Tibial artery (tissue), 4 donors: ENCODE measurements at regions not wholly inside any gene's neighbourhood (a gene's known extent, or its start where the extent isn't known, plus 50 kb on each side); places are given as distances from the start of the nearest gene placed in this dataset.
"Not testable (repeated sequence)": the region's sequence is repeated elsewhere in the genome, so short reads cannot be mapped to it uniquely, and the experiment has no call there.

ENCODE experiments used
- DNase-seq, 2 donors: peaks; one replicate each; pipeline ENCODE4 v3.0.0-alpha.2; 2019
- H3K27ac ChIP-seq, 2 donors: fragments of 200-600 bp; sonication (generic) in 1 of 2; 1 replicate in 1 of 2; 2 replicates in 1 of 2; pipeline ENCODE4 v1.5.1; 2018 to 2019; ENCODE audit warnings: mild to moderate bottlenecking in 1 of 2
- H3K27me3 ChIP-seq, 2 donors: fragments of 200-600 bp; sonication (generic) in 1 of 2; one replicate each; pipeline versions ENCODE4 v1.5.1 to v1.6.0; 2016 to 2019
- H3K36me3 ChIP-seq, 3 donors: fragments of 200-600 bp; sonication (generic) in 2 of 3; one replicate each; pipeline ENCODE4 v1.5.1; 2016 to 2019; ENCODE audit warnings: mild to moderate bottlenecking in 2 of 3
- H3K4me1 ChIP-seq, 4 donors: fragments of 200-600 bp; sonication (generic) in 2 of 4; 1 replicate in 3 of 4; 2 replicates in 1 of 4; pipeline ENCODE4 v1.5.1; 2016 to 2019
- H3K4me3 ChIP-seq, 2 donors: fragments of 200-600 bp; sonication (generic) in 1 of 2; 1 replicate in 1 of 2; 2 replicates in 1 of 2; pipeline ENCODE4 v1.5.1; 2018 to 2019; ENCODE audit warnings: mild to moderate bottlenecking in 2 of 2
- H3K9me3 ChIP-seq, 3 donors: fragments of 200-600 bp; sonication (generic) in 1 of 3; one replicate each; pipeline ENCODE4 v1.5.1; 2016 to 2019
- CTCF ChIP-seq, 2 experiments: fragments of 200-600 bp in 1 of 2; fragments of 450-650 bp in 1 of 2; IDR thresholded peaks; one replicate each; pipeline ENCODE4 v1.5.1; 2017 to 2019; ENCODE audit warnings: antibody characterized with exemption in 2 of 2, mild to moderate bottlenecking in 1 of 2, moderate library complexity in 1 of 2
- intact Hi-C: fragments of 100-400 bp; cut with DNase I; formaldehyde crosslinking; loops from one replicate; pipeline ENCODE4 v1.15.0; 2023; ENCODE audit warnings: low total_unique reads

DNA sequence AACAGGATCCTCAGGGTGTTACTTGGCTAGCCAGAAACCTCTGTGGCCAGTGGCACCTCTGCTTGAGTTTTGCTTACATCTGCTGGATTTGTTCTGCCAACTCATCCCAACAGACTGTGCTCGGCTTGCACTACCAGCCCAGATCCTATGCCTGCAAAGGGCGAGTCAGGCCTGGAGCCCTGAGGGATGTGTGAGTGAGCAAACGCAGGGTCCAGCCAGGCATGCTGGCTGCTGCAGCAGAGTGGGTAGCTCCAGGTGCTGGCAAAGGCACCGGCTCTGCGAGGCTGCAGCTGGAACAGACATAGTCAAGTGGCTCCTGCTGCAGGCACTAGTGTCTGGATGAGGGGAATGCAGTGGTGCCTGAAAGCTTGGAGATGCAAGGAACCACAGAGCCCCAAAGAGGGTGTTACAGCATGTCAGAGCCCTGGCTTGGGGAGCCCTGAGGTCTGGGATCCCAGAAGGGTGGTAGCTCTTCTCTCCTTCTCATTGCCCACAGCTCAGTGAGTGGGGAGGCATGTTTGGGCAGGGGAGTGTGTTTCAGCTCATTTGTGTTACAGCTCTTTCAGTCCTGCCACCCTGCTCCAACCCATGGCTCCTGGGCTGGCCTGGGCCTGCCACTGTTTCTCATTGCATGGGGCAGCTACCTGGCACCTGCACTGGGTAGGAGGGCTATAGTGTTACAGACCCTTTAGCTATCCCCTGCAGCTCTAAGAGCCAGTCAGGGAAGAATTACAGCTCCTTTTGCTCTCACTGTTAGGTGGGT, 332.6 kb downstream of the TAF11L14 start:
- no peak overlapping the region for H3K4me3 ChIP-seq
- no peak for DNase-seq
- no peaks in the 10 kb centered on the region for H3K9me3 ChIP-seq
- H3K27me3 ChIP-seq, result no peaks in the 10 kb centered on the region
- intact Hi-C loops, result no loop called here
- no peaks in the 10 kb centered on the region for H3K4me1 ChIP-seq
- no peak overlapping the region for H3K27ac ChIP-seq
- no peaks in the 10 kb centered on the region for H3K36me3 ChIP-seq
- no peak for TF ChIP-seq CTCF (IDR thresholded peaks at IDR 0.05)

- no peak for DNase-seq
- H3K9me3 ChIP-seq, result no peaks in the 10 kb centered on the region
- H3K27me3 ChIP-seq, result no peaks in the 10 kb centered on the region
- no peak overlapping the region for H3K27ac ChIP-seq
- intact Hi-C loops, result no loop called here
- no peak overlapping the region for H3K4me3 ChIP-seq
- TF ChIP-seq CTCF (IDR thresholded peaks at IDR 0.05), result no peak
- no peaks in the 10 kb centered on the region for H3K4me1 ChIP-seq
- H3K36me3 ChIP-seq, result no peaks in the 10 kb centered on the region
Measured at GRCh38 chr5:17976404-17976803, 342.1 kb downstream of the TAF11L14 start.

DNA sequence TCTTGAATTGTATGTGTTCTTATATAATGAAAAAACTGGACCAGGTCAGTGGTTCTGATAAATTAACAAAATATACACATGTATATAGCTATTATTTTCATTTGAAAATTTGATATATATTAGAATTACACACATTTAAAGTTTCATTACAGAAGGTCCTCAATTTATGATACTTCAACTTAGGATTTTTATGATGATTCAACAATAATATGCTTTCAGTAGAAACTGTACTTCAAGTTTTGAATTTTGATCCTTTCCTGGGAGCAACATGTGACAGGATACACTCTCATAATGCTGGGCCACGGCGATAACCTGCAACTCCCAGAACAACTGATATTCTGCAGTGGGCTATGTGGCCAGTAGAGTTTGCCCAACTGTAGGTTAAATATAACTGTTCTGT, 344.7 kb downstream of the TAF11L14 start:
- H3K9me3 ChIP-seq, result no peaks in the 10 kb centered on the region
- intact Hi-C loops, result no loop called here
- no peak overlapping the region for H3K27ac ChIP-seq
- no peaks in the 10 kb centered on the region for H3K27me3 ChIP-seq
- H3K36me3 ChIP-seq, result no peaks in the 10 kb centered on the region
- TF ChIP-seq CTCF (IDR thresholded peaks at IDR 0.05), result no peak
- H3K4me1 ChIP-seq, result no peaks in the 10 kb centered on the region
- no peak overlapping the region for H3K4me3 ChIP-seq
- no peak for DNase-seq

DNA sequence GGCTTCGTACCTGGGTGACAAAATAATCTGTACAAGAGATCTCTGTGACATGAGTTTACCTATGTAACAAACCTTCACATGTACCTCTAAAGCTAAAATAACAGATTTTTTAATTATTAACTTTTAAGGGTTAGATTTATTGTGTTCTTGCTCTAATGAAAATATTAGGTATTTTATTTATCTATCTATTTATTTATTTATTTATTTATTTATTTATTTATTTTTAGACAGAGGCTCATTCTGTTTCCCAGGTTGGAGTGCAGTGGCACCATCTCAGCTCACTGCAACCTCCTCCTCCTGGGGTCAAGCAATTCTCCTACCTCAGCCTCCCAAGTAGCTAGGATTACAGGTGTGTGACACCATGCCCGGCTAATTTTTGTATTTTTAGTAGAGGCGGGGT, 348.4 kb downstream of the TAF11L14 start:
- H3K9me3 ChIP-seq, H3K27me3 ChIP-seq, intact Hi-C loops: not testable (repeated sequence)

GRCh38 chr5:17989036-17989435, 354.8 kb downstream of the TAF11L14 start:
- intact Hi-C loops, result no loop called here
- no peaks in the 10 kb centered on the region for H3K4me1 ChIP-seq
- H3K36me3 ChIP-seq, result no peaks in the 10 kb centered on the region
- H3K4me3 ChIP-seq, result no peak overlapping the region
- DNase-seq, result no peak
- TF ChIP-seq CTCF (IDR thresholded peaks at IDR 0.05), result no peak
- H3K9me3 ChIP-seq, result no peaks in the 10 kb centered on the region
- H3K27ac ChIP-seq, result no peak overlapping the region
- no peaks in the 10 kb centered on the region for H3K27me3 ChIP-seq

More for the DNA sequence above, 348.4 kb downstream of the TAF11L14 start:
- DNase-seq, H3K27ac ChIP-seq, H3K4me1 ChIP-seq, H3K36me3 ChIP-seq, H3K4me3 ChIP-seq: not testable (repeated sequence)

GRCh38 chr5:17989567-17990563, 355.6 kb downstream of the TAF11L14 start:
- no peaks in the 10 kb centered on the region for H3K4me1 ChIP-seq
- H3K27me3 ChIP-seq, result no peaks in the 10 kb centered on the region
- H3K9me3 ChIP-seq, result no peaks in the 10 kb centered on the region
- no peak overlapping the region for H3K4me3 ChIP-seq
- no peak for DNase-seq
- intact Hi-C loops, result no loop called here
- no peaks in the 10 kb centered on the region for H3K36me3 ChIP-seq
- no peak for TF ChIP-seq CTCF (IDR thresholded peaks at IDR 0.05)
- H3K27ac ChIP-seq, result no peak overlapping the region
